OCI-LY7 (cell line): ENCODE measurements at regions not wholly inside any gene's neighbourhood (a gene's known extent, or its start where the extent isn't known, plus 50 kb on each side); places are given as distances from the start of the nearest gene placed in this dataset.

Experiments used
- BruUV-seq: library from RNA; stranded (reverse); fragments of 400-500 nt; replicated peaks from 2 replicates; lab custom pipeline; 2021; lab: Mats Ljungman, UMichigan
- CTCF ChIA-PET: fragments of 300-600 bp; sonication (Branson Sonifier 250); formaldehyde crosslinking; loops from one replicate; lab custom pipeline; 2022; ENCODE audit warnings: antibody characterized with exemption; ENCODE audit not compliant: unreplicated experiment; lab: Charles Lee
- POLR2A ChIA-PET: fragments of 300-600 bp; sonication (Branson Sonifier 250); formaldehyde crosslinking; loops from one replicate; lab custom pipeline; 2022; ENCODE audit warnings: antibody characterized with exemption; lab: Charles Lee
- DNase-seq: peaks from one replicate; pipeline ENCODE4 v3.0.0-alpha.2; 2015; ENCODE audit warnings: low spot score
- H2AFZ ChIP-seq: fragments of 200-600 bp; sonication (generic), shearing (Covaris generic); 2 replicates; pipeline ENCODE4 v1.6.1; 2014; ENCODE audit warnings: mild to moderate bottlenecking, antibody characterized with exemption, low read length, moderate library complexity
- H3K27ac ChIP-seq: fragments of 200-600 bp; sonication (generic); 2 replicates; pipeline ENCODE4 v1.5.1; 2014; ENCODE audit warnings: mixed run types, low read depth, mild to moderate bottlenecking, moderate library complexity, low read length, inconsistent platforms; ENCODE audit not compliant: poor library complexity, severe bottlenecking
- H3K36me3 ChIP-seq: fragments of 200-600 bp; sonication (generic); 2 replicates; pipeline ENCODE4 v1.6.1; 2014; ENCODE audit warnings: mild to moderate bottlenecking, antibody characterized with exemption, low read length, moderate library complexity, mixed read lengths; ENCODE audit not compliant: insufficient read depth
- H3K4me1 ChIP-seq: fragments of 200-600 bp; sonication (generic); 2 replicates; pipeline ENCODE4 v1.5.1; 2014; ENCODE audit warnings: mild to moderate bottlenecking, low read length; ENCODE audit not compliant: insufficient read depth, poor library complexity, severe bottlenecking
- H3K4me2 ChIP-seq: fragments of 200-600 bp; sonication (generic); 2 replicates; pipeline ENCODE4 v1.6.1; 2014; ENCODE audit warnings: mild to moderate bottlenecking, low read length
- H3K4me3 ChIP-seq: fragments of 200-600 bp; sonication (generic); 2 replicates; pipeline ENCODE4 v1.5.1; 2014; ENCODE audit warnings: mild to moderate bottlenecking, low read depth, low read length; ENCODE audit not compliant: poor library complexity, severe bottlenecking
- H3K79me2 ChIP-seq: fragments of 200-600 bp; sonication (generic); 2 replicates; pipeline ENCODE4 v1.6.1; 2016; ENCODE audit warnings: low read depth, mild to moderate bottlenecking, low read length, moderate library complexity, mixed read lengths; ENCODE audit not compliant: insufficient read depth
- H3K9me2 ChIP-seq: fragments of 200-600 bp; sonication (generic); 2 replicates; pipeline ENCODE4 v1.6.1; 2016; ENCODE audit warnings: mild to moderate bottlenecking, low read length, mixed read lengths; ENCODE audit not compliant: insufficient read depth
- H3K9me3 ChIP-seq: fragments of 200-600 bp; sonication (generic); 2 replicates; pipeline ENCODE4 v1.6.1; 2014; ENCODE audit warnings: mild to moderate bottlenecking, mixed run types, low read length, mixed read lengths
- H4K20me1 ChIP-seq: fragments of 200-600 bp; sonication (generic); 2 replicates; pipeline ENCODE4 v1.6.1; 2014; ENCODE audit warnings: mild to moderate bottlenecking, antibody characterized with exemption, low read length, moderate library complexity, mixed read lengths; ENCODE audit not compliant: insufficient read depth
- EZH2phosphoT487 ChIP-seq: fragments of 200-600 bp; sonication (generic); IDR thresholded peaks from 2 replicates; pipeline ENCODE4 v1.6.1; 2018; ENCODE audit warnings: low read depth, borderline replicate concordance, mild to moderate bottlenecking, mixed run types, antibody characterized with exemption, low read length, moderate library complexity, mixed read lengths
- intact Hi-C: fragments of 100-400 bp; cut with micrococcal nuclease; formaldehyde crosslinking; loops from one replicate; pipeline ENCODE4 v1.10.0; 2022; ENCODE audit not compliant: unreplicated experiment
- TF ChIP-seq, protein P1 (sequence below): fragments of 200-600 bp; sonication (generic); conservative IDR thresholded peaks from 2 replicates; pipeline ENCODE4 v1.5.1; 2014; ENCODE audit warnings: mild to moderate bottlenecking, antibody characterized with exemption, low read length, moderate library complexity, mixed read lengths

DNA sequence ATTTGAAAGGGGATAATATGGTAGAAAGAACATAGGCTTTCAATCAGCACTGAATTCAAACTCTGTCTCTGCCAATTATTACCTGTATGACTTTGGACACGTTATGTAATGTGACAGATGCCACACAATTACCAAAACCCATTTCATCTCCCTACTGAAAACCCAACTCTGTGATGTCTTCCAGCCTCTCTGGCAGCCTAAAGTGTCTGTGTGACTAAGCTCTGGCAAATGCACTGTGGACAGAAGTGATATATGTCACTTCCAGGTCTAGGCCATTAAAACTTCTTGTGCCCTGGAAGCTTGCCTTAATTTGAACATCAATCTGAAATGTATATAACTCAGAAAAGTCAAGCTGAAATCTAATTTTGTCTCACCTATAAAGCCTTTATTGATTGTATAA, 552.0 kb downstream of the RFC3 start:
- Histone ChIP-seq H3K79me2 (no peaks in the 10 kb centered on the region), H3K4me1 (no peaks in the 10 kb centered on the region), H3K4me2 (no peak overlapping the region), H4K20me1 (no peaks in the 10 kb centered on the region), H2AFZ (no peak overlapping the region), H3K27ac (no peak overlapping the region), H3K4me3 (no peak overlapping the region), H3K36me3 (no peaks in the 10 kb centered on the region), H3K9me3 (no peaks in the 10 kb centered on the region), H3K9me2 (no peaks in the 10 kb centered on the region)
- no TSS peak for BruUV-seq
- ChIA-PET POLR2A (interaction anchor here (0.9 kb wide), 1 partner anchor 13 kb away, joined by 3 read pairs; no protein-coding TSS in a partner anchor), CTCF (no interaction called here)
- intact Hi-C loops: loop anchor here (10.0 kb wide), 1 partner anchor 85 kb away; no protein-coding TSS in a partner anchor
- TF ChIP-seq, protein P1, sequence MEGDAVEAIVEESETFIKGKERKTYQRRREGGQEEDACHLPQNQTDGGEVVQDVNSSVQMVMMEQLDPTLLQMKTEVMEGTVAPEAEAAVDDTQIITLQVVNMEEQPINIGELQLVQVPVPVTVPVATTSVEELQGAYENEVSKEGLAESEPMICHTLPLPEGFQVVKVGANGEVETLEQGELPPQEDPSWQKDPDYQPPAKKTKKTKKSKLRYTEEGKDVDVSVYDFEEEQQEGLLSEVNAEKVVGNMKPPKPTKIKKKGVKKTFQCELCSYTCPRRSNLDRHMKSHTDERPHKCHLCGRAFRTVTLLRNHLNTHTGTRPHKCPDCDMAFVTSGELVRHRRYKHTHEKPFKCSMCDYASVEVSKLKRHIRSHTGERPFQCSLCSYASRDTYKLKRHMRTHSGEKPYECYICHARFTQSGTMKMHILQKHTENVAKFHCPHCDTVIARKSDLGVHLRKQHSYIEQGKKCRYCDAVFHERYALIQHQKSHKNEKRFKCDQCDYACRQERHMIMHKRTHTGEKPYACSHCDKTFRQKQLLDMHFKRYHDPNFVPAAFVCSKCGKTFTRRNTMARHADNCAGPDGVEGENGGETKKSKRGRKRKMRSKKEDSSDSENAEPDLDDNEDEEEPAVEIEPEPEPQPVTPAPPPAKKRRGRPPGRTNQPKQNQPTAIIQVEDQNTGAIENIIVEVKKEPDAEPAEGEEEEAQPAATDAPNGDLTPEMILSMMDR: no peak
- no peak for TF ChIP-seq EZH2phosphoT487
- no peak for DNase-seq

DNA sequence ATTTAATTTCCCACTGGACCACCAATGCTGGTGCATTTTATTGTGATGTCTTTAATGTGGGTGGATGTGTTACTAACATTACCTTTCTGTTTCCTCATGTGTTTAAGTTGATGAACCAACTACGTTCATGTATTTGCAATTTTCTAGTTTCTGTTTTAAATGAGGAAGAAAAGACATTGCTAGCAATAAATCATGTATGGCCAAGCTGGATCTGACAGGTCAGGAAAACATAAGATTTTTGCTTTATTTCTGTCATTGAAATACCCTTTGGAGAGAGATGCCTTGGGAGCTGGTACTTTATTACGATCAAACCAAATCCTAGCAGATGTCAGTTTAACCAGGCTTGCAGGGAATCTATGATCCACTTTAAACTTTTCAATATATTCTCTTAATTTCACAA, 553.2 kb downstream of the RFC3 start:
- H3K36me3 ChIP-seq: no peaks in the 10 kb centered on the region
- no peak for DNase-seq
- no peak overlapping the region for H3K4me2 ChIP-seq
- H2AFZ ChIP-seq: no peak overlapping the region
- no peaks in the 10 kb centered on the region for H4K20me1 ChIP-seq
- TF ChIP-seq, protein P1: no peak
- TF ChIP-seq EZH2phosphoT487: no peak
- POLR2A ChIA-PET: interaction anchor here (1.0 kb wide), 1 partner anchor 61 kb away, joined by 3 read pairs; no protein-coding TSS in a partner anchor
- H3K27ac ChIP-seq: no peak overlapping the region
- no peaks in the 10 kb centered on the region for H3K9me3 ChIP-seq
- no peaks in the 10 kb centered on the region for H3K79me2 ChIP-seq
- intact Hi-C loops: loop anchor here (10.0 kb wide), 1 partner anchor 84 kb away; no protein-coding TSS in a partner anchor
- H3K4me3 ChIP-seq: no peak overlapping the region
- BruUV-seq: no TSS peak
- no peaks in the 10 kb centered on the region for H3K4me1 ChIP-seq
- H3K9me2 ChIP-seq: no peaks in the 10 kb centered on the region
- CTCF ChIA-PET: no interaction called here

DNA sequence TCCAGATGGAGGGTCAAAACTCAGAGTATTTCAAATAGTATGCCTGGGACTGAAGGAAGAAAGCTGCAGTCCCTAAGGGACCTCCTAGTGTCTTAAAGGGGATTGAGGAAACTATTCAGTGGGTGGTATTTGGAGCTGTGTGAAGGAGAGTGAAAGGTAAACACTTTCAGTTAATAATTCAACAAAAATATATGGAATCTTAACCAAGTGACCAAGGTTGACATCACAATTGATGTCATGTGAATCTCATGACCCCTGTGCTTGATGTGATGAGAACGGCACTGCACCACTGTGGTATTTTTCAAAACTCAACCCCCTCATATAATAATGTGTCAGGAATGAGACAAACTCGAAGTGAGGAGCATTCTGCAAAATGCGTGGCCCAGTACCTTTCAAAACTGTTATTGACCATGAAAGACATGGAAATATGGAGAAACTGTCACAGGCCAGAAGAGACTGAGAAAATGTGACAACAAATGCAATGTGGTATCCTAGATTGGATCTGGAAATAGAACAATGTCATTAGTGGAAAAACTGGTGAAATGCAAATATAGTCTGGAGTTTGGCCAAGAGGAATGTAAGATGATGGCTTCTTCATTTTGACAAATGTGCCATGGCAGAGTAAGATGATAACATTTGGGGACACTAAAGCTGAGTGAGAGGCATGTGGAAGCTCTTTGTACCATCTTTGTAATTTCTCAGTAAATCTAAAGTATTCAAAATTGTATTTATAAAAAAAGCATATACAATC, 553.9 kb downstream of the RFC3 start:
- no peak for DNase-seq
- intact Hi-C loops: loop anchor here (10.0 kb wide), 1 partner anchor 83 kb away; no protein-coding TSS in a partner anchor
- ChIA-PET POLR2A (interaction anchor here (0.6 to 1.0 kb wide), 2 partner anchors 60 to 78 kb away, joined by 3 read pairs; no protein-coding TSS in a partner anchor), CTCF (no interaction called here)
- H3K4me3 ChIP-seq: no peak overlapping the region
- H2AFZ ChIP-seq: no peak overlapping the region
- no peak overlapping the region for H3K27ac ChIP-seq
- H4K20me1 ChIP-seq: no peaks in the 10 kb centered on the region
- TF ChIP-seq EZH2phosphoT487: no peak
- TF ChIP-seq, protein P1: no peak
- H3K79me2 ChIP-seq: no peaks in the 10 kb centered on the region
- H3K4me2 ChIP-seq: no peak overlapping the region
- H3K9me3 ChIP-seq: no peaks in the 10 kb centered on the region
- no peaks in the 10 kb centered on the region for H3K9me2 ChIP-seq
- H3K36me3 ChIP-seq: no peaks in the 10 kb centered on the region
- no peaks in the 10 kb centered on the region for H3K4me1 ChIP-seq
- no TSS peak for BruUV-seq
